GM23248 (cell line): ENCODE measurements at regions not wholly inside any gene's neighbourhood (a gene's known extent, or its start where the extent isn't known, plus 50 kb on each side); places are given as distances from the start of the nearest gene placed in this dataset.

ENCODE experiments used
- EZH2 ChIP-seq: fragments of 200-600 bp; sonication (generic); IDR thresholded peaks from 2 replicates; pipeline ENCODE4 v1.6.1; 2018; ENCODE audit warnings: antibody characterized with exemption, mild to moderate bottlenecking; ENCODE audit not compliant: insufficient read depth, poor library complexity, severe bottlenecking
- EZH2phosphoT487 ChIP-seq: fragments of 200-600 bp; sonication (generic); IDR thresholded peaks from 2 replicates; pipeline ENCODE4 v1.6.1; 2018; ENCODE audit warnings: antibody characterized with exemption, moderate library complexity, mild to moderate bottlenecking, low read depth; ENCODE audit not compliant: insufficient read depth

DNA sequence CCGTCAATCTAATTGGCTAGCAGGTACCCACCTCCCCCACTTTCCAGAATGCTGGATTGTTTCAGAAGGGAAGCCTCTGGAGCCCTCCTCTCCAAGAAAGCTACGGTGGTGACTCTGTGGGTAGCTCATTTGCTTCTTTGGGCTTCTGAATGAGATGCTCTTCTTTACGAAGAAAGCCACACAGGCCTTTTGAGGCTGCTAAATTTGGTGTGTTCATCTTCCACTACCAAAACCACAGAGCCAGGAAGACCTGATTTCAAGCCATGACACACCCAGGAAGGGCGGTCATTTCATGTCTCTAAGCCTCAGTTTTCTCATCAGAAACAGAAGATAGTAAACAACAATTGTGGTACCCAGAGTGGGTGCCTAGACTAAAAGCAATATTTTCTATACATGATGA, 901.2 kb downstream of the KCNMA1 start:
- TF ChIP-seq EZH2 (no peak), EZH2phosphoT487 (no peak)
